Fibroblast of skin of right biceps (primary cell): ENCODE measurements at regions not wholly inside any gene's neighbourhood (a gene's known extent, or its start where the extent isn't known, plus 50 kb on each side); places are given as distances from the start of the nearest gene placed in this dataset.
A peak's percentile ranks its signal among the peaks of the same experiment; 100 is the strongest.

Experiments
- DNase-seq: peaks from one replicate; pipeline ENCODE4 v3.0.0-alpha.2; 2013

- DNase-seq: no peak
Observed at GRCh38 chr1:86228546-86228945, 72.0 kb upstream of the COL24A1 start.

GRCh38 chr1:86227026-86227425, 70.5 kb upstream of the COL24A1 start:
- DNase-seq: peak; percentile 34

- DNase-seq: no peak
Observed at GRCh38 chr1:86226204-86226603, 69.6 kb upstream of the COL24A1 start.

- DNase-seq: no peak
Observed at GRCh38 chr1:86224651-86225310, 68.2 kb upstream of the COL24A1 start.

- no peak for DNase-seq
Observed at GRCh38 chr1:86218859-86219258, 62.3 kb upstream of the COL24A1 start.

- no peak for DNase-seq
Observed at GRCh38 chr1:86214605-86215004, 58.0 kb upstream of the COL24A1 start.

GRCh38 chr1:86209346-86209745, 52.8 kb upstream of the COL24A1 start:
- no peak for DNase-seq

GRCh38 chr1:86207323-86207722, 50.8 kb upstream of the COL24A1 start:
- DNase-seq: peak; percentile 98
